ENCODE measurements at regions not wholly inside any gene's neighbourhood (a gene's known extent, or its start where the extent isn't known, plus 50 kb on each side); places are given as distances from the start of the nearest gene placed in this dataset.

DNA sequence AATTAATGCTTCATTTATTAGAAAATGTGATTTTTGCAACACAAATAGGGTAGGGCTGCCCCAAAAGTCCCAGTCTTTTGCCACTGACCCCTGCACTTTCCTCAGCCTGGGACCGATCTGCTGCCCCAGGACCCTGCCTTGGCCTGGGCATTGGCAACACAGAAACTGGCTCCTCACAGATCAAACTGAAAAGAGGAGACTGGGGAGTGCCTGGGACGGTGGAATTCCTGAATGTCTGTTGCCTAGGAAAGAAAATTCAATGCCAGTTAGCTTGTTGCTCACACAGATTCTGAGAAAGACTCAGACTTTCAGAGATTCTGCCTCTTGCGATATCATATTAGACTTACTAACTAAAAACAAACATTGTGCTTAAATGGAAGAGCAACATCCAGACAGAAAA is 211.2 kb downstream of the VAPA start:
- in situ Hi-C loops (cut with MboI) = no loop called here
- Histone ChIP-seq H3K36me3 (ENCODE audit: low read depth) (no peaks in the 10 kb centered on the region), H3K9me2 (ENCODE audit: insufficient read depth) (no peaks in the 10 kb centered on the region), H3F3A (ENCODE audit: insufficient read depth) (peaks cover 6% of the 10 kb centered on the region; the same call in 1 of the 2 replicates), H3K4me1 (ENCODE audit: insufficient read depth) (peaks cover 9% of the 10 kb centered on the region), H3K9me3 (ENCODE audit: low read depth) (no peaks in the 10 kb centered on the region), H3K79me2 (ENCODE audit: insufficient read depth) (no peaks in the 10 kb centered on the region), H3K27ac (no peak overlapping the region), H3K9ac (no peak overlapping the region), H2AFZ (no peak overlapping the region), H3K27me3 (replicated peaks; ENCODE audit: insufficient read depth) (no peaks in the 10 kb centered on the region), H3K4me3 (no peak overlapping the region), H4K20me1 (ENCODE audit: insufficient read depth) (no peaks in the 10 kb centered on the region), H3K4me2 (ENCODE audit: unreplicated experiment) (no peak overlapping the region)
- TF ChIP-seq EZH2 (IDR thresholded peaks at IDR 0.05; ENCODE audit: insufficient read depth, poor library complexity, severe bottlenecking) (no peak), EZH2phosphoT487 (IDR thresholded peaks at IDR 0.05; ENCODE audit: insufficient read depth, low read depth) (no peak)
- 95 to 96% methylated on average over 3 of the region's 3 CpGs for WGBS, 2 experiments (ENCODE audit: low coverage in 1 of 2, low lambda C conversion rate in 2 of 2, missing lambda C conversion rate in 2 of 2)
- no peak for DNase-seq

DNA sequence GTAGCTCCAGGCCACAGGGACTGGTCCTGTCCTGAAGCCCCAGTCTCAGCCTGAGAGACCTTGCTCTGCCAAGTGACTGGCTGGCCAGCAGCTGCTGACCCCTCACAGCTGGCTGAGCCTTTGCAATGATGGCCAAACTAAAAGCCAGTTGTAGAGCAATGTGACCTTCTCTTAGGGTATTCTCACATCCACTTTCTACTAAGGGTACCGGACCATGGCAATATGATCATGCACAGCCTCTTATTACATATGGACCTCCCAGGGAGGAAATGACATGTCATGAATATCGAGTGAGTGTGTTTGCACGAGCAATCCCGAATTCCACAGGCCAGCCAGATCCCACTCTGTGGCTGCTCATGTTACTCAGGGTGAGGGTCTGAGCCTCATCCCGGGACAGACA is 213.9 kb downstream of the VAPA start:
- DNase-seq = no peak
- TF ChIP-seq EZH2phosphoT487 (IDR thresholded peaks at IDR 0.05; ENCODE audit: insufficient read depth, low read depth) (no peak), EZH2 (IDR thresholded peaks at IDR 0.05; ENCODE audit: insufficient read depth, poor library complexity, severe bottlenecking) (no peak)
- H3K27ac ChIP-seq = no peak overlapping the region
- H3K4me2 ChIP-seq (ENCODE audit: unreplicated experiment) = no peak overlapping the region
- in situ Hi-C loops (cut with MboI) = no loop called here
- H3K9ac ChIP-seq = no peak overlapping the region
- WGBS, 2 experiments (ENCODE audit: low coverage in 1 of 2, low lambda C conversion rate in 2 of 2, missing lambda C conversion rate in 2 of 2) = 81 to 87% methylated on average over 5 of the region's 5 CpGs
- no peaks in the 10 kb centered on the region for H3F3A ChIP-seq (ENCODE audit: insufficient read depth)
- H3K9me3 ChIP-seq (ENCODE audit: low read depth) = no peaks in the 10 kb centered on the region
- no peaks in the 10 kb centered on the region for H3K79me2 ChIP-seq (ENCODE audit: insufficient read depth)
- no peak overlapping the region for H3K4me3 ChIP-seq
- no peaks in the 10 kb centered on the region for H3K4me1 ChIP-seq (ENCODE audit: insufficient read depth)
- no peaks in the 10 kb centered on the region for H3K9me2 ChIP-seq (ENCODE audit: insufficient read depth)
- H2AFZ ChIP-seq = no peak overlapping the region
- H3K36me3 ChIP-seq (ENCODE audit: low read depth) = no peaks in the 10 kb centered on the region
- no peaks in the 10 kb centered on the region for H4K20me1 ChIP-seq (ENCODE audit: insufficient read depth)
- H3K27me3 ChIP-seq (replicated peaks; ENCODE audit: insufficient read depth) = no peaks in the 10 kb centered on the region

DNA sequence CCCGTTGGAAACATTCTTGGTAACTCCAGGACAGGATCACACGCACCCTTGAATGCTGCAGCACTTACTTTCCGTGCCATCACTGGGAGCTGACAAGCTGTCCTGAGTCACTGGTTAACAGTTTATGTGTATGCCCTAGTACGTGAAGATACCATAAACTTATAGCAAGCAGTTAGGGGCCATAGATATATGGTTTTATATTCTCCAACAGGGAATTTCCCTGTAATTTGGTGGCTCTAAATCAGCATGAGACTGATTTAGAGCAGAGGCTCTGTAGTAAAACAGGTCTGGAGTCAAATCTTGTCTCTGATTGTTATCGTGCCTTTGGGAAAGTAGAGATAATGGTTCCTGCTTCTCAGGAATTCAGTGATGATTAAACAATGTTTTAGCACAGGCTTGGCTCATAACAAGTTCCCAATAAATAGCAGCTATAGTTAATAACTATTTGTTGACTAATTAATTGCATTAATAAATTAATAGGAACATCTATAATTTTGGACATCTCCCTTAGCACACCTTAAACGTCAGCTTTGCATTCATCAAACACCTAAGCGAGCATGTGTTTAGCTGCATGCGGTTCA is 215.2 kb downstream of the VAPA start:
- in situ Hi-C loops (cut with MboI) = no loop called here

DNA sequence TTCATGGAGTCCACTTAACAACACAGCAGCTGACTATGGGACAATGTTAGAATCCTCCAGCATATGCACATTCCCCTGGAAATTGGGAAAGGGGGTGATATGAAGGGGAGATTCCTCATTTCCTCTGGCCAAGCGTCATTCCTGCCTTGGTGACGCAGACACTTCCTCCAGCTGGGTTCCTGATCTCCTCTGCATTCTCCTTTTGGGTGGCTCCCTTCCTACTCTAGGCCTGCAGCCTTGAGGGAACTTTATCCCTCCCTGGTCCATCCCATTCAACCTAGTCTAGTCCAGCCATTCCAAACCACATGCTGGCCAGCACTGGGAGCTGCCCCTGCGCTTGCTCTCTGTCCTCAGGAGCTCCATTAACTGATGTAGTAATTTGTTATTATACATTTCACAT is 216.8 kb downstream of the VAPA start:
- no peaks in the 10 kb centered on the region for H3K27me3 ChIP-seq (replicated peaks; ENCODE audit: insufficient read depth)
- WGBS, 2 experiments (ENCODE audit: low coverage in 1 of 2, low lambda C conversion rate in 2 of 2, missing lambda C conversion rate in 2 of 2) = 95 to 96% methylated on average over 3 of the region's 3 CpGs
- TF ChIP-seq EZH2phosphoT487 (IDR thresholded peaks at IDR 0.05; ENCODE audit: insufficient read depth, low read depth) = no peak
- TF ChIP-seq EZH2 (IDR thresholded peaks at IDR 0.05; ENCODE audit: insufficient read depth, poor library complexity, severe bottlenecking) = no peak
- H3F3A ChIP-seq (ENCODE audit: insufficient read depth) = no peaks in the 10 kb centered on the region
- no peaks in the 10 kb centered on the region for H3K4me1 ChIP-seq (ENCODE audit: insufficient read depth)
- H3K36me3 ChIP-seq (ENCODE audit: low read depth) = no peaks in the 10 kb centered on the region
- no peaks in the 10 kb centered on the region for H4K20me1 ChIP-seq (ENCODE audit: insufficient read depth)
- H3K9me2 ChIP-seq (ENCODE audit: insufficient read depth) = no peaks in the 10 kb centered on the region
- H3K27ac ChIP-seq = no peak overlapping the region
- no peak overlapping the region for H3K9ac ChIP-seq
- in situ Hi-C loops (cut with MboI) = no loop called here
- no peak overlapping the region for H2AFZ ChIP-seq
- no peak for DNase-seq
- no peak overlapping the region for H3K4me2 ChIP-seq (ENCODE audit: unreplicated experiment)
- no peaks in the 10 kb centered on the region for H3K79me2 ChIP-seq (ENCODE audit: insufficient read depth)
- H3K9me3 ChIP-seq (ENCODE audit: low read depth) = no peaks in the 10 kb centered on the region
- no peak overlapping the region for H3K4me3 ChIP-seq

More for the DNA sequence above, 215.2 kb downstream of the VAPA start:
- DNase-seq = peak; percentile 25
- Histone ChIP-seq H3K27ac (no peak overlapping the region), H2AFZ (no peak overlapping the region), H3K9ac (no peak overlapping the region), H3K9me2 (ENCODE audit: insufficient read depth) (no peaks in the 10 kb centered on the region), H3K79me2 (ENCODE audit: insufficient read depth) (no peaks in the 10 kb centered on the region), H4K20me1 (ENCODE audit: insufficient read depth) (no peaks in the 10 kb centered on the region), H3K9me3 (ENCODE audit: low read depth) (no peaks in the 10 kb centered on the region), H3F3A (ENCODE audit: insufficient read depth) (no peaks in the 10 kb centered on the region), H3K4me3 (no peak overlapping the region), H3K4me2 (ENCODE audit: unreplicated experiment) (no peak overlapping the region), H3K27me3 (replicated peaks; ENCODE audit: insufficient read depth) (no peaks in the 10 kb centered on the region), H3K36me3 (ENCODE audit: low read depth) (no peaks in the 10 kb centered on the region), H3K4me1 (ENCODE audit: insufficient read depth) (no peaks in the 10 kb centered on the region)
- 57 to 60% methylated on average over 8 of the region's 8 CpGs for WGBS, 2 experiments (ENCODE audit: low coverage in 1 of 2, low lambda C conversion rate in 2 of 2, missing lambda C conversion rate in 2 of 2)
- TF ChIP-seq EZH2phosphoT487 (IDR thresholded peaks at IDR 0.05; ENCODE audit: insufficient read depth, low read depth) (no peak), EZH2 (IDR thresholded peaks at IDR 0.05; ENCODE audit: insufficient read depth, poor library complexity, severe bottlenecking) (no peak)

DNA sequence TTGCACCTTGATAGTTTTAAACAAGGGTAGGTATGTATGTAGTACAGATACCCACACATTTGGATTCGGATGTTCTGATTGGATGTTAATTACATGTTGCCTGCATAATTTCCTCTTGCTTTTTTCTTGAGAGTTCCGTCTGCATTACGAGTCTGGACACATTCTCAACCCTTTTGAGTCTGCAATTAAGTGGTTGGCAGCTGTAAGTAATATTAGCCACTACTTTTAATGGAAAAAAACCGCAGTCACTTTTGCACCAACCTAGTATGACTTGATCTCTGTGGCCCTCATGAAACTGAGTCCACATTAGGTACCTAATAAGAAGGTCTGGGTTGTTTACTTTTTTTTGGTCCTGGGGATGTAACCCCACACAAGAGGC is 217.3 kb downstream of the VAPA start:
- H3K27me3 ChIP-seq (replicated peaks; ENCODE audit: insufficient read depth) = no peaks in the 10 kb centered on the region
- no peak overlapping the region for H3K9ac ChIP-seq
- no peaks in the 10 kb centered on the region for H3K9me2 ChIP-seq (ENCODE audit: insufficient read depth)
- H3K79me2 ChIP-seq (ENCODE audit: insufficient read depth) = no peaks in the 10 kb centered on the region
- no peaks in the 10 kb centered on the region for H4K20me1 ChIP-seq (ENCODE audit: insufficient read depth)
- in situ Hi-C loops (cut with MboI) = no loop called here
- no peak overlapping the region for H3K4me3 ChIP-seq
- WGBS, 2 experiments (ENCODE audit: low coverage in 1 of 2, low lambda C conversion rate in 2 of 2, missing lambda C conversion rate in 2 of 2) = 85 to 87% methylated on average over 4 of the region's 4 CpGs
- no peak overlapping the region for H2AFZ ChIP-seq
- DNase-seq = no peak
- no peak for TF ChIP-seq EZH2phosphoT487 (IDR thresholded peaks at IDR 0.05; ENCODE audit: insufficient read depth, low read depth)
- no peak for TF ChIP-seq EZH2 (IDR thresholded peaks at IDR 0.05; ENCODE audit: insufficient read depth, poor library complexity, severe bottlenecking)
- no peaks in the 10 kb centered on the region for H3F3A ChIP-seq (ENCODE audit: insufficient read depth)
- H3K36me3 ChIP-seq (ENCODE audit: low read depth) = no peaks in the 10 kb centered on the region
- no peaks in the 10 kb centered on the region for H3K9me3 ChIP-seq (ENCODE audit: low read depth)
- no peak overlapping the region for H3K4me2 ChIP-seq (ENCODE audit: unreplicated experiment)
- no peaks in the 10 kb centered on the region for H3K4me1 ChIP-seq (ENCODE audit: insufficient read depth)
- no peak overlapping the region for H3K27ac ChIP-seq

Measured in GM23248 (cell line).